GM12865 (cell line): ENCODE measurements at regions not wholly inside any gene's neighbourhood (a gene's known extent, or its start where the extent isn't known, plus 50 kb on each side); places are given as distances from the start of the nearest gene placed in this dataset.

ENCODE experiments used
- DNase-seq: peaks from one replicate; pipeline ENCODE4 v3.0.0; 2010; ENCODE audit warnings: low read depth
- H3K4me3 ChIP-seq: 2 replicates; pipeline ENCODE4 v1.5.1; 2011; ENCODE audit warnings: mild to moderate bottlenecking, low read depth, low read length, control low read depth
- CTCF ChIP-seq: IDR thresholded peaks from 2 replicates; pipeline ENCODE4 v1.5.1; 2011; ENCODE audit warnings: low read length, control low read depth, low read depth, inconsistent platforms; ENCODE audit not compliant: insufficient read depth; ENCODE audit errors: missing control alignments

GRCh38 chr9:10928372-10928771 lies 315.6 kb upstream of the PTPRD start:
- DNase-seq: no peak
- no peak overlapping the region for H3K4me3 ChIP-seq
- TF ChIP-seq CTCF: no peak

- no peak for DNase-seq
- no peak for TF ChIP-seq CTCF
- no peak overlapping the region for H3K4me3 ChIP-seq
Measured at GRCh38 chr9:10930081-10930480, 317.3 kb upstream of the PTPRD start.

- H3K4me3 ChIP-seq: no peak overlapping the region
- no peak for DNase-seq
- no peak for TF ChIP-seq CTCF
Measured at GRCh38 chr9:10946676-10947410, 334.0 kb upstream of the PTPRD start.

GRCh38 chr9:10957878-10958277 lies 345.1 kb upstream of the PTPRD start:
- no peak overlapping the region for H3K4me3 ChIP-seq
- no peak for DNase-seq
- no peak for TF ChIP-seq CTCF

GRCh38 chr9:10961883-10962282 lies 349.1 kb upstream of the PTPRD start:
- TF ChIP-seq CTCF: no peak
- H3K4me3 ChIP-seq: no peak overlapping the region
- DNase-seq: no peak

- no peak for DNase-seq
- H3K4me3 ChIP-seq: no peak overlapping the region
- TF ChIP-seq CTCF: no peak
Measured at GRCh38 chr9:10983251-10983650, 370.4 kb upstream of the PTPRD start.

GRCh38 chr9:10999646-11000045 lies 386.8 kb upstream of the PTPRD start:
- H3K4me3 ChIP-seq: no peak overlapping the region
- DNase-seq: no peak
- no peak for TF ChIP-seq CTCF
